Brain microvascular endothelial cell (primary cell): ENCODE measurements at regions not wholly inside any gene's neighbourhood (a gene's known extent, or its start where the extent isn't known, plus 50 kb on each side); places are given as distances from the start of the nearest gene placed in this dataset.

Experiments used
- DNase-seq: peaks from one replicate; pipeline ENCODE4 v3.0.0-alpha.2; 2020
- H3K27ac ChIP-seq: fragments of 250-450 bp; sonication (Bioruptor Pico); 2 replicates; pipeline ENCODE4 v1.5.1; 2020; ENCODE audit warnings: mild to moderate bottlenecking, moderate library complexity
- H3K27me3 ChIP-seq: fragments of 250-450 bp; sonication (Bioruptor Pico); replicated peaks from 2 replicates; pipeline ENCODE4 v1.5.1; 2020; ENCODE audit warnings: mild to moderate bottlenecking
- H3K36me3 ChIP-seq: fragments of 250-450 bp; sonication (Bioruptor Pico); replicated peaks from 2 replicates; pipeline ENCODE4 v1.5.1; 2020; ENCODE audit warnings: mild to moderate bottlenecking
- H3K4me3 ChIP-seq: 2 replicates; pipeline ENCODE4 v1.5.1; 2011; ENCODE audit warnings: low read depth, mild to moderate bottlenecking, control low read depth, low read length, moderate library complexity
- in situ Hi-C: cut with HindIII; loops from 2 replicates; pipeline ENCODE4 v1.10.0; 2017; ENCODE audit warnings: low sequenced_read_pairs, low pct_ligation_motif_present
- TF ChIP-seq, protein P1 (sequence below): IDR thresholded peaks from 2 replicates; pipeline ENCODE4 v1.5.1; 2011; ENCODE audit warnings: low read depth, mild to moderate bottlenecking, moderate library complexity, low read length, control low read depth, inconsistent platforms; ENCODE audit errors: missing control alignments

DNA sequence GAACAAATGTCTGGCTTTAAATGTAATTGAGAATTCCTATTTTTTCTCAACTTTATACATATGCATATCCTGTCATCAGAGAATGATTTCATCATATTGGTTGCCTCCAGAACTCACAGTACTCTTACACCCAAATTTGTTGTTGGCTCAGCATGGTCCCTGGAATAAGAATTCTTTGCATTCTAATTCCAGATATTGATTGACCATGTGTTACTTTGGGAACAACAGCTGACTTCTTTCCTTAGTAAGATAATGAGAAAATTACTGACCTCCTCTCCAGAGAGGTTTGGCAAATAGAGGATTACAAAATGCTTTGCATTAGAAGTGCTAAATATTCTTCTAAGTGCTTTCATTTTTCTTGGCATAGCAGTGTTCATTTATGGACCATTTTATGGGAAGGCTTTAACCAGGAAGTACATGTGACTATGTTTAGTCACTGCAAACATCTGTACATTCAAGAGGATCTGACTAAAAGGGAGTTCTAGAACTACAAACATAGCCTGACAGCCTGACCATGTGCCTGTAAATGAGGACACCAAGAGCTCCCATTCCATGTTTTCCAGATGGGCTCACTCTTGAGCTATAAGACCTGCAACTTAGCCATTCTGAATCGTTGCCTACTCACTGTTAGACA, 391.6 kb upstream of the DPPA4 start:
- H3K27ac ChIP-seq = no peak overlapping the region
- no peaks in the 10 kb centered on the region for H3K36me3 ChIP-seq
- TF ChIP-seq, protein P1, sequence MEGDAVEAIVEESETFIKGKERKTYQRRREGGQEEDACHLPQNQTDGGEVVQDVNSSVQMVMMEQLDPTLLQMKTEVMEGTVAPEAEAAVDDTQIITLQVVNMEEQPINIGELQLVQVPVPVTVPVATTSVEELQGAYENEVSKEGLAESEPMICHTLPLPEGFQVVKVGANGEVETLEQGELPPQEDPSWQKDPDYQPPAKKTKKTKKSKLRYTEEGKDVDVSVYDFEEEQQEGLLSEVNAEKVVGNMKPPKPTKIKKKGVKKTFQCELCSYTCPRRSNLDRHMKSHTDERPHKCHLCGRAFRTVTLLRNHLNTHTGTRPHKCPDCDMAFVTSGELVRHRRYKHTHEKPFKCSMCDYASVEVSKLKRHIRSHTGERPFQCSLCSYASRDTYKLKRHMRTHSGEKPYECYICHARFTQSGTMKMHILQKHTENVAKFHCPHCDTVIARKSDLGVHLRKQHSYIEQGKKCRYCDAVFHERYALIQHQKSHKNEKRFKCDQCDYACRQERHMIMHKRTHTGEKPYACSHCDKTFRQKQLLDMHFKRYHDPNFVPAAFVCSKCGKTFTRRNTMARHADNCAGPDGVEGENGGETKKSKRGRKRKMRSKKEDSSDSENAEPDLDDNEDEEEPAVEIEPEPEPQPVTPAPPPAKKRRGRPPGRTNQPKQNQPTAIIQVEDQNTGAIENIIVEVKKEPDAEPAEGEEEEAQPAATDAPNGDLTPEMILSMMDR = no peak
- in situ Hi-C loops = no loop called here
- DNase-seq = no peak
- no peaks in the 10 kb centered on the region for H3K27me3 ChIP-seq
- no peak overlapping the region for H3K4me3 ChIP-seq

DNA sequence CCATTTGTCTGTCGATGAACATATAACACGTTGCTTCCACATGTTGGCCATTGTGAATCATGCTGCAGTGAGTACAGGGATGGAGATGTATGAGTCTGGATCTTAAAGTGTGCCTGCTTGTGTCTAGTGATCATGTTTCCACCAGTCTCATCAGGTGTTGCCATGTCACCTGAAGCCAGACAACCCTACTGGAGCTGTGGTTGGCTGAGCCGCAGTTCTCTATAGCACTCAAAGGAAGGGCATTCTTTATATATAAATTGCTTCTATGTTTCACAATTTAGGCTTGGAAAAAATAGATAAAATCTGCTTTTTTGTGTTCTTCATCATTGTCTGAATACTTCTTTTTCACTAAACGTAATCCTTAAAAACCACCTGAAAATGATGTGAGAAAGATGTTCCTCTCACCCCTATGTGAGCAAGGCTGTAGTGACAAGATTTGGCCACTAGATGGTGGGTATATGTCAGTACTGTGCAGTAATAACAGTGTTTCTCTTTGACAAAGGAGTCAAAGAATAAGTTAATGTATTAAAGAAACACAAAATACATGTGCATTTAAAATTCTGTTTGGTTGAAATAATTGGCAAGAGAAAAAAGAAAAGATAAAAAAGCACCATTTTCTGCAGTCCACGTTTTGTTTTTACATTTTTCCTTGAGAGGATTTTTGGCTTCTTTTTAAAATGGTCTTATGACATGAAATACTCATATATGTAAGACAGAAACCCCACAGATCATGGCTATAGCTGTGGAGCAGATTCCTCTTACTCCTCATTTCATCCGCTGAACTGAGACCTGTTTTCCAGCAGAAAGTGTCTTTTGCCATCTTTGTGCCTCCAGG, 394.5 kb upstream of the DPPA4 start:
- in situ Hi-C loops = no loop called here
- Histone ChIP-seq H3K27ac (no peak overlapping the region), H3K4me3 (no peak overlapping the region), H3K27me3 (no peaks in the 10 kb centered on the region), H3K36me3 (no peaks in the 10 kb centered on the region)
- TF ChIP-seq, protein P1 = peak; percentile 79
- peak; percentile 58 for DNase-seq

DNA sequence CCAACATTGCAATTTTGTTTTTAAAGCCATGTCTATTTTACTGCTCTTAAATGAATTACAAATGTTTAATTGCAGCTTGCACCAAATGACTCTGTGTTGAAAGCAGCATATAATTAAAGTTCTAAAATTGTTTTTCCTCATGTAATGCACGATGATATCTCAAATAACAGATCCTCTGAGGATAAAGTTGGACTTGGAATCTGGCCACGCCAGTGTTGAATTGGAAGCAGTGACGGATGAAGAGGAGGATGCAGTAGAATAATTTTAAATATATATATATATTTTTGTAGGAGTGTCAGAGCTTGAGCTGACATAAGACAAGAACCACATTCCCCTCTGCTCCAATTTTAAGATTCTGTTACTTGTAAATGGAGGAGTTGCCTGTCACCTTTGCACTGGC, 406.6 kb upstream of the DPPA4 start:
- TF ChIP-seq, protein P1 = no peak
- Histone ChIP-seq H3K27ac (no peak overlapping the region), H3K36me3 (no peaks in the 10 kb centered on the region), H3K4me3 (no peak overlapping the region), H3K27me3 (no peaks in the 10 kb centered on the region)
- in situ Hi-C loops = no loop called here
- DNase-seq = no peak

DNA sequence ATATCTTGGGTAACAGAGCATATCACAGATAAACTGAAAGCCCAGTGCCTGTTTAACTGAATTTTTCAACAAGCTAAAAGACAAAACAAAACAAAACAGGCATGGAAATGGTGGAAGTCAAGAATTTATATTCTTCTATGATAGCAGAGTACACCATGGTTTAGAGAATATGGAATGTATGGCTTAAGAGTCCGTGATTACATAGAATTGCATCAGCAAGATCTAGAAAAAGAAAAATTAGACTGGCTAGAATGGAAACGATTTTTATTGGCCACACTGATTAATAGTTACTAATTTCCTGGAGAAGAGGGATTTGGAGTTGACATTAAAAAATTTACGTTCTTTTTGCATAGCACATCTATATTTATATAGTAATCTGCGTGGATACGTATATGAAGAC, 435.2 kb upstream of the DPPA4 start:
- H3K27me3 ChIP-seq = no peaks in the 10 kb centered on the region
- H3K36me3 ChIP-seq = no peaks in the 10 kb centered on the region
- no peak for DNase-seq
- in situ Hi-C loops = no loop called here
- TF ChIP-seq, protein P1 = no peak
- H3K4me3 ChIP-seq = no peak overlapping the region
- H3K27ac ChIP-seq = no peak overlapping the region

DNA sequence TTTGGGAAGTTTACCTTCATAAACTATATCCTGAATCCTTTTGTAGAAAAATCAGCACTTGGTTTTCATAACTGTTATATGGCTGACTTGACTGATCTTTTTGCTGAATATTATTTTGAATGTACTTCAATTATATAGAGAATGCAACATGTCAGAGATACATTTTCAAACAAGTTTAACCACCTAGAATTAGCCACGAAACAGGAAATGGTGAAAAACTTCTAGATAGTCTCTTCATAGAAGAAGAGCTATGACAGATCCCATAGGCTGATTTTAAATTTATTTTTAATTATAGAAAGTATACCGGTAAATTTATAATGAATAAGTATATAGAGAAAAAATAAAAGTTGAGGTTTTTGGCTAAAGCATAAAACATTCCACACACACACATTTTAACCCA, 436.8 kb upstream of the DPPA4 start:
- in situ Hi-C loops = no loop called here
- no peaks in the 10 kb centered on the region for H3K36me3 ChIP-seq
- no peak for DNase-seq
- H3K4me3 ChIP-seq = no peak overlapping the region
- no peaks in the 10 kb centered on the region for H3K27me3 ChIP-seq
- H3K27ac ChIP-seq = no peak overlapping the region
- TF ChIP-seq, protein P1 = no peak
